Esophagus muscularis mucosa (tissue), 3 donors: ENCODE measurements at regions not wholly inside any gene's neighbourhood (a gene's known extent, or its start where the extent isn't known, plus 50 kb on each side); places are given as distances from the start of the nearest gene placed in this dataset.

ENCODE experiments used
- CTCF ChIP-seq, 3 experiments: fragments of 200-600 bp in 2 of 3; fragments of 450-650 bp in 1 of 3; sonication (generic) in 2 of 3; IDR thresholded peaks; one replicate each; pipeline ENCODE4 v1.5.1; 2017 to 2019; ENCODE audit warnings: antibody characterized with exemption in 3 of 3, mild to moderate bottlenecking in 2 of 3, moderate library complexity in 1 of 3
- EP300 ChIP-seq: sonication (generic); formaldehyde crosslinking; IDR thresholded peaks from one replicate; pipeline ENCODE4 v1.6.1; 2017; ENCODE audit warnings: antibody characterized with exemption

- TF ChIP-seq CTCF (IDR thresholded peaks at IDR 0.05) (no peak), EP300 (no peak)
These were observed 224.0 kb downstream of the TTC6 start for GRCh38 chr14:37819155-37820015.
